Inferior parietal cortex (tissue), 1 donor: ENCODE measurements at regions not wholly inside any gene's neighbourhood (a gene's known extent, or its start where the extent isn't known, plus 50 kb on each side); places are given as distances from the start of the nearest gene placed in this dataset.

Experiments
- DNase-seq: peaks from one replicate; pipeline ENCODE4 v3.0.0-alpha.2; 2016; ENCODE audit errors: extremely low spot score

DNA sequence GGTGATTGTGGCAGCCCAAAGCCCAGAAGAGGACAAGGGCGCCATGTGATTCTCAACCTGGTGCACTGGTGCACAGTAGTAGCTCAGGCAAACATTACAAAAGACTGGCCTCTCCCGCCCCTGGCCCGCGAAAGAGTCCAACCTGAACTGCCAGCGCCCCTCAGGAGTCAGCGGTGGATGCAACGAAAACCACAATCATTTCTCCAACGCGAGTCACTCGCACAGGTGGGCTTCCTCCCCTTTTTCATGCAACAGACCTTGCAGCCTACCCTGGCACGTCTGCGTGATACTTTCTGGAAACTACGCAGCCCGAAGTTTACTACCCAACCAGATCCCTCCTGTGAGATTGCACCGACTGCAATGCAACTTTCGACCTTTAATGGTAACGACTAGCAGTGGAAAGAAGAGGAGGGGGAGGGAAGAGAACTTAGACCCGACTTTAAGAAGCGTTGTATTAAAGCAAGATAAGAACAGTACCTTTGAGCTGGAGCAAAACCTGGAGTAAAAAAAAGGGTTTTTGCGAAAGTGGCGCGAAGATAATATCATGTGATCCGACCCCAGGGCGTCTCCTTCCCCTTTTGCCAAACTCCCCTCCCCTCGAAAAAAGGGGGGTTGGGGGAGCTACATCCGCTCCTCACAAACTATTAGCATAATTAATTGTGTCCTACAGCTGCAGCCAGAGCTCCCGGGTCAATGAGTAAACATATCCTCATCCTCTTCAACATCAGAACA is 63.3 kb upstream of the CCDC160 start:
- no peak for DNase-seq

DNA sequence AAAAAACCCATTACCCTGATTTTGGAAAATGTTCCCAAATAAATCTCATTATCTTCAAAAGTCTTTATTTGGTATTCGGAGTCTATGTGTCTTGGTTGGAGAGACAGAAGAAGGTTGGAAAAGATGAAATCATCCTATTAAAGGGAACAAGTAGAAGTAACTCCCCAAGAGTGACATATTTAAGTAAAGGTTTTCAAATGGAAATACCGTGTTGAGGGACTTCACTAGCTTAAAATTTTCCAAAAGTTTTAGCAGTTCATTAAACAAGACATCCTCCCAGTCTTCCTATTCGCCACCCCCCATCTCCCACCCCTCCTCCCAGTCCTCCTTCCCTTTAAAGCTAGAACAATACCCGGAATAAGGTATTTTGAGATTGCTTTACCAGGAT is 62.7 kb upstream of the CCDC160 start:
- DNase-seq: no peak

DNA sequence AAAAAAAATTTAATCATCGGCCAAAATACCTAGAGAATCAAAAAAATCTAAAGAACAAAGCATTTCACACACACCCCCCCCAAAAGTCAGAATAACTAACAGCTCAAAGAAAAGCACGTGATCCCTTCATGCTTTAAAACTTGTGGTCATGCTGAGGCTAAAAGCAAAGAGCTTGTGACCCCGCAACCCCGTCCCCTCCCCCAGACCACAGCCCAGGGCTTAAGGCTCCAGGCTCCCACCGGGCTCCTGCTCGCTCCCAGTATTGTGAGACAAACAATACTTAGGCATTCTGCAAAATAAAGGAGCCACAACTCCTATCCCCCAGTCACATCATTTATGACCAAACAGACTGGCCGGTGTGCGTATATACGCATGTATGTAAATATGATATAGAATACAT is 62.1 kb upstream of the CCDC160 start:
- DNase-seq: no peak

DNA sequence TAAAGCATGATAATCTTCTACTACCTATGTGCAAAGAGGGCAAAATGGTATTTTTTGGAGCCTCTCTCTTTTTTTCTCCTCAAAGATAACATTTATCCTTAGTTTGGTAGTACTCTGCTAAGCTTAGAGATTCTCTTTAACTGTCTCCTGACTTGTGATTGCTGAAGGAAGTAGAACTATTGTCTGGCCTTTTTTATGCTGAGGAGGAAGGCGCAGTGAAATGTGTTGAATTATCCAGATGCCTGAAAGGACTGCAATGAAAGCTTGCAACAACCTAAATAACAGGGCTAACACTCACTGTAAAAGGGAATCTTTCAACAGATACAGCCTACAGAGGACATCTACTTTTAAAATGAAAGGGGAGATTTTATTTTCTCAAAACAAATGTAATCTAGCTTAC is 59.5 kb upstream of the CCDC160 start:
- DNase-seq: no peak

DNA sequence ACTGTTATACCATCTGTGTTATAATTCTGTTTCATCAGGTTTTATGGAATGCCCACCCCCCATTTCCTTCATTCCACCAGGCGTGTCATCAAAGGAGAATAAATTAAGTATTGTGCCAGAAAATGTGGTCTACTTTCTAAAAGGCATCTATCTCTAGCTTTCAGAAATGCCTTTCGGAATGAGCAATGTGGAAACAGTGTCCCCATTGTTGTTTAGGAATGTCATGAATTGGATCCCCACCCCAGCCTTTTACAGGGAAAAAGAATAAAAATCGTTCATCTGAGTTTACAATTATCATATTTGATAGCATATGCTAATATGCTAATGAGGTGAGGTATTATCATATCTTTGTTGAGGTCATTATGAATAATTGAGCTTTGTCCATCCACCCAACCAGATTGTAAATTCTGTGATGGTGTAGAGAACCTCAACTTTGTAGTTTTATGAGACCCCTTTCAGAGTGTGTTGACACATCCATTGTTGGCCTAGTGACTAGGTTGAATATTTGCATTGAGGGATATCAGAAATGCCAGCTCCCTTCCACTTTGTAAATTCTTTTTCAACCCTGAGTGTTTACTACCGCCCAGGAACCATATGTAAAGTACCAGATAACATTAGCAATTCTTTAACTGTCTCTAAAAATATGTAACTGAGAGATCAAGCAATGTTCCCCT is 56.2 kb upstream of the CCDC160 start:
- DNase-seq: no peak

DNA sequence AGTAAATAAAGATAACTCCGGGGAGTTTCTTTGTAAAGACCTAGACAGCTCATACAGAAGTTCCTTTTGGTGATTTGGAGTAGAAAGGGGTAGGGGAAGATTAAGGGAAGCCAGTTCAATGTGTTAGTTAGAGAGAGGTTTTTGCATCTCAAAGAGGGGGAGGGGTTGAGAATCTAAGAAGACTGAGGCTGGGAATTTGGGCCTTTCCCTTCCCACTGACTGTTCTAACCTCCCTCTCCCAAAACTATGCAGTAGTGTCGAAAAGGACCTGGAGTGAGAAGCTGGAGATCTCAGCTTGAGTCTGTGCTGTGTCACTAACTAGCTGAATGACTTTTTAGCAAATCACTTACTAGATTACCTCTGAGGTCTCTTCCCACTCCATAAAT is 55.7 kb upstream of the CCDC160 start:
- DNase-seq: no peak

DNA sequence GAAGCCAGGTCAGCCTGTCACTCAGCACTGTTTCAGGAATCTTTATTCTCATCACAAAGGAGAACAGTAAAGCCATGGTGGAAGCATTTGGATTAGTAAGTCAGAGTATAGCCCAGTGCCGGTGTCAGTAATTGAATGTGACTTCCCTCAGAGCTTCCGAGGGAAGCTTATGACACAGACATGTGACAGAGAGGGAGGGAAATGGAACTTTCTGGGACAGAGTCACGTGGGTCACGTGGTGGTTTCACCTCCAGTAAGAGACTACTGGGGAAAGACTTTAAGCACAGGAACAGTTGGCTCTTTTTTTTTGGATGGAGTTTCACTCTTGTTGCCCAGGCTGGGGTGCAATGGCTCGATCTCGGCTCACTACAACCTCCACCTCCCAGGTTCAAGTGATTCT is 53.3 kb upstream of the CCDC160 start:
- DNase-seq: no peak

DNA sequence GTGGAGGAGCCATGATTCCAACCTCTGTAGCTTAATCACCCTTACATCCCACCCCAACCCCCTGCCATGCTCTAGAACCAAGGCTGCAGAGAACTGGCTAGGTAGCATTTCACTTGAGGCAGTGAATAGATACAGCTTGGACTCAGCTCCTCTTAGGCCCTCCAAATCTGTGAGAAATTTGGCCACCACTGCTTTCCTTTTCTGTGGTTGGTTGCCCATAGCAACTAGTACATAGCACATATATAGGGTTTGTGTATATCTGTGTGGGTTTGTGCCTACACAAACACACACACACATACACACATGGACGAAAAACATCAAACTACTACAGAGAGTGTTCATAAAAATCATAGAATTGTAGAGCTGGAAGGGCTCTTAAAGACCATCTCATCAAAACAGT is 52.0 kb upstream of the CCDC160 start:
- no peak for DNase-seq

DNA sequence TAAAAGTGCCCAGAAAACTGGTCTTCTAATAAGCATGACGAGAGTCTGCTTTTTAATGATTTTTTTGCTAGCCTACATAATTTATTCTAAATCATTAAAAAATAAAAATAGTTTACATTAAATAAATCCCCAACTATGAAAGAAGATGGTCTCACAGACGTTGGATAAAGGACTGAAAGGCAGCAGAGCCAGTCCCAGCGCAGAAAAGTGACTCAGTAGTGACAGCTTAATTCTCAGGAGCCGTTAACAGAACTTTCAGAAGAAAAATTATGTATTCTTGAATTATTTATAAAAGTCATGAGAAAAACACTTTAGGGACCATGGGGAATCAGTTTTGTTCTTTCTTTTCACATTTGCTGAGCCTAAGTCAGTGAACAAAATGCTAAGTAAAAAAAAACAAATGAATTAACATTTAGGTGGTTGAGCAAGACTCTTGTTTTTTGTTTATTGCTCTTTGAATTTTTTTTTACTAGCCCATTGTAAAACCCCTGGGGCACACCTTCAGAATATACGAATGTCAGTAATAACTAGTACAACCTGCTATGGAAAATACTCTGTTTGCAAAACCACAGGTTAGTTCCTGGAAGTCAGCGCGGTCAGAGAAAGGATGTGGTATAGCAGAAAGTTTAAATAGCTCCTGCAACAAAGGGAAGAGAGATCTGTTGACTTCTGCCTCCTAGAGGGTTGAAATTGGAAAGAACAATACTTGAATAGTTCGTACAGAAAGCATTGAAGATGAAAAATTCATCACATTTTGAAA is 50.4 kb upstream of the CCDC160 start:
- DNase-seq: no peak
